ENCODE measurements at regions not wholly inside any gene's neighbourhood (a gene's known extent, or its start where the extent isn't known, plus 50 kb on each side); places are given as distances from the start of the nearest gene placed in this dataset.

DNA sequence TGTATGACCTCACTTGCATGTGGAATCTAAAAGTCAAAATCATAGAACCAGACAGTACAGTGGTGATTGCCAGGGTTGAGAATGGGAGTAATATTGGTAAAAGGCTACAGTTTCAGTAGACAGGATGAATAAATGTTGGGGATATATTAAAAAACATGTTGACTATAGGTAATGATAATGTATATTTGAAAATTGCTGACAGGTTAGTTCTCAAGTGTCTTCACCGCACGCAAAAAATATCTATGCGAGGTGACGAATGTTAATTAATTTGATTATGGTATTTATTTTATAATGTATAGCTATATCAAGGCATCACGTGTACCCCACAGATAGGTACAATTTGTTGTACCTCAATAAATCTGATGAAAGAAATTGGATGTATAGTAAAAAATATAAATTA is 909.6 kb upstream of the NDST4 start:
- Histone ChIP-seq H3K79me2 (ENCODE audit: insufficient read depth) (no peaks in the 10 kb centered on the region), H3K9me2 (no peaks in the 10 kb centered on the region), H4K20me1 (ENCODE audit: insufficient read depth) (no peaks in the 10 kb centered on the region), H3K4me2 (no peak overlapping the region), H3F3A (replicated peaks; ENCODE audit: insufficient read depth) (no peaks in the 10 kb centered on the region), H3K27ac (ENCODE audit: low read depth in 2 of 2, low read length in 1 of 2) (no peak overlapping the region), H2AFZ (ENCODE audit: low read depth) (no peak overlapping the region), H3K9me3 (no peaks in the 10 kb centered on the region), H3K4me1 (ENCODE audit: control insufficient read depth in 1 of 2, insufficient read depth in 2 of 2, low read depth in 1 of 2, low read length in 1 of 2) (no peaks in the 10 kb centered on the region), H3K27me3 (ENCODE audit: insufficient read depth) (no peaks in the 10 kb centered on the region), H3K36me3 (replicated peaks in 1 of 2; ENCODE audit: control insufficient read depth in 1 of 2, insufficient read depth in 2 of 2, low read length in 1 of 2) (no peaks in the 10 kb centered on the region), H3K4me3 (ENCODE audit: low read depth in 2 of 2, low read length in 1 of 2) (no peak overlapping the region), H3K9ac (no peak overlapping the region)
- ChIA-PET CTCF (no interaction called here), POLR2A (no interaction called here)
- WGBS (ENCODE audit: low lambda C conversion rate), result 67% methylated on average over 5 of the region's 5 CpGs
- DNase-seq, result no peak
- TF ChIP-seq FOSL2 (IDR thresholded peaks at IDR 0.05; ENCODE audit: borderline replicate concordance, low read depth), result no peak
- TF ChIP-seq, protein P1, sequence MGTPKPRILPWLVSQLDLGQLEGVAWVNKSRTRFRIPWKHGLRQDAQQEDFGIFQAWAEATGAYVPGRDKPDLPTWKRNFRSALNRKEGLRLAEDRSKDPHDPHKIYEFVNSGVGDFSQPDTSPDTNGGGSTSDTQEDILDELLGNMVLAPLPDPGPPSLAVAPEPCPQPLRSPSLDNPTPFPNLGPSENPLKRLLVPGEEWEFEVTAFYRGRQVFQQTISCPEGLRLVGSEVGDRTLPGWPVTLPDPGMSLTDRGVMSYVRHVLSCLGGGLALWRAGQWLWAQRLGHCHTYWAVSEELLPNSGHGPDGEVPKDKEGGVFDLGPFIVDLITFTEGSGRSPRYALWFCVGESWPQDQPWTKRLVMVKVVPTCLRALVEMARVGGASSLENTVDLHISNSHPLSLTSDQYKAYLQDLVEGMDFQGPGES (IDR thresholded peaks at IDR 0.05; ENCODE audit: low read depth, low read length), result no peak
- TF ChIP-seq, protein P2, sequence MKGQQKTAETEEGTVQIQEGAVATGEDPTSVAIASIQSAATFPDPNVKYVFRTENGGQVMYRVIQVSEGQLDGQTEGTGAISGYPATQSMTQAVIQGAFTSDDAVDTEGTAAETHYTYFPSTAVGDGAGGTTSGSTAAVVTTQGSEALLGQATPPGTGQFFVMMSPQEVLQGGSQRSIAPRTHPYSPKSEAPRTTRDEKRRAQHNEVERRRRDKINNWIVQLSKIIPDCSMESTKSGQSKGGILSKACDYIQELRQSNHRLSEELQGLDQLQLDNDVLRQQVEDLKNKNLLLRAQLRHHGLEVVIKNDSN (IDR thresholded peaks at IDR 0.05; ENCODE audit: borderline replicate concordance, low read depth), result no peak
- TF ChIP-seq TAF1 (IDR thresholded peaks at IDR 0.05; ENCODE audit: borderline replicate concordance, low read depth, low read length), result no peak
- no peak for TF ChIP-seq ELF1 (IDR thresholded peaks at IDR 0.05)
- TF ChIP-seq, protein P3, sequence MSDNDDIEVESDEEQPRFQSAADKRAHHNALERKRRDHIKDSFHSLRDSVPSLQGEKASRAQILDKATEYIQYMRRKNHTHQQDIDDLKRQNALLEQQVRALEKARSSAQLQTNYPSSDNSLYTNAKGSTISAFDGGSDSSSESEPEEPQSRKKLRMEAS (IDR thresholded peaks at IDR 0.05; ENCODE audit: low read depth), result no peak
- TF ChIP-seq MEF2A (IDR thresholded peaks at IDR 0.05; ENCODE audit: borderline replicate concordance, low read depth), result no peak
- TF ChIP-seq RAD21 (IDR thresholded peaks at IDR 0.05; ENCODE audit: low read length), result no peak
- TF ChIP-seq, protein P4, sequence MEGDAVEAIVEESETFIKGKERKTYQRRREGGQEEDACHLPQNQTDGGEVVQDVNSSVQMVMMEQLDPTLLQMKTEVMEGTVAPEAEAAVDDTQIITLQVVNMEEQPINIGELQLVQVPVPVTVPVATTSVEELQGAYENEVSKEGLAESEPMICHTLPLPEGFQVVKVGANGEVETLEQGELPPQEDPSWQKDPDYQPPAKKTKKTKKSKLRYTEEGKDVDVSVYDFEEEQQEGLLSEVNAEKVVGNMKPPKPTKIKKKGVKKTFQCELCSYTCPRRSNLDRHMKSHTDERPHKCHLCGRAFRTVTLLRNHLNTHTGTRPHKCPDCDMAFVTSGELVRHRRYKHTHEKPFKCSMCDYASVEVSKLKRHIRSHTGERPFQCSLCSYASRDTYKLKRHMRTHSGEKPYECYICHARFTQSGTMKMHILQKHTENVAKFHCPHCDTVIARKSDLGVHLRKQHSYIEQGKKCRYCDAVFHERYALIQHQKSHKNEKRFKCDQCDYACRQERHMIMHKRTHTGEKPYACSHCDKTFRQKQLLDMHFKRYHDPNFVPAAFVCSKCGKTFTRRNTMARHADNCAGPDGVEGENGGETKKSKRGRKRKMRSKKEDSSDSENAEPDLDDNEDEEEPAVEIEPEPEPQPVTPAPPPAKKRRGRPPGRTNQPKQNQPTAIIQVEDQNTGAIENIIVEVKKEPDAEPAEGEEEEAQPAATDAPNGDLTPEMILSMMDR (IDR thresholded peaks at IDR 0.05), result no peak
- no peak for TF ChIP-seq MXI1 (IDR thresholded peaks at IDR 0.05; ENCODE audit: low read depth, low read length)
- no peak for TF ChIP-seq SIN3A (IDR thresholded peaks at IDR 0.05; ENCODE audit: borderline replicate concordance, low read depth, low read length)
- TF ChIP-seq, protein P5, sequence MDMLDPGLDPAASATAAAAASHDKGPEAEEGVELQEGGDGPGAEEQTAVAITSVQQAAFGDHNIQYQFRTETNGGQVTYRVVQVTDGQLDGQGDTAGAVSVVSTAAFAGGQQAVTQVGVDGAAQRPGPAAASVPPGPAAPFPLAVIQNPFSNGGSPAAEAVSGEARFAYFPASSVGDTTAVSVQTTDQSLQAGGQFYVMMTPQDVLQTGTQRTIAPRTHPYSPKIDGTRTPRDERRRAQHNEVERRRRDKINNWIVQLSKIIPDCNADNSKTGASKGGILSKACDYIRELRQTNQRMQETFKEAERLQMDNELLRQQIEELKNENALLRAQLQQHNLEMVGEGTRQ (IDR thresholded peaks at IDR 0.05; ENCODE audit: borderline replicate concordance, low read depth, low read length), result no peak
- no peak for TF ChIP-seq TEAD4 (IDR thresholded peaks at IDR 0.05; ENCODE audit: borderline replicate concordance, insufficient read depth)
- no peak for TF ChIP-seq YY1 (IDR thresholded peaks at IDR 0.05; ENCODE audit: low read depth)
- TF ChIP-seq FOXJ3 (CRISPR knock-in tag; IDR thresholded peaks at IDR 0.05), result no peak
- TF ChIP-seq NRF1 (IDR thresholded peaks at IDR 0.05; ENCODE audit: low read depth, low read length), result no peak
- TF ChIP-seq EP300 (IDR thresholded peaks at IDR 0.05; ENCODE audit: borderline replicate concordance in 1 of 2, low read depth in 1 of 2, low read length in 1 of 2), result no peak
- no peak for TF ChIP-seq RCOR1 (IDR thresholded peaks at IDR 0.05; ENCODE audit: low read length)
